ENCODE measurements at regions not wholly inside any gene's neighbourhood (a gene's known extent, or its start where the extent isn't known, plus 50 kb on each side); places are given as distances from the start of the nearest gene placed in this dataset.
A peak's percentile ranks its signal among the peaks of the same experiment; 100 is the strongest.

DNA sequence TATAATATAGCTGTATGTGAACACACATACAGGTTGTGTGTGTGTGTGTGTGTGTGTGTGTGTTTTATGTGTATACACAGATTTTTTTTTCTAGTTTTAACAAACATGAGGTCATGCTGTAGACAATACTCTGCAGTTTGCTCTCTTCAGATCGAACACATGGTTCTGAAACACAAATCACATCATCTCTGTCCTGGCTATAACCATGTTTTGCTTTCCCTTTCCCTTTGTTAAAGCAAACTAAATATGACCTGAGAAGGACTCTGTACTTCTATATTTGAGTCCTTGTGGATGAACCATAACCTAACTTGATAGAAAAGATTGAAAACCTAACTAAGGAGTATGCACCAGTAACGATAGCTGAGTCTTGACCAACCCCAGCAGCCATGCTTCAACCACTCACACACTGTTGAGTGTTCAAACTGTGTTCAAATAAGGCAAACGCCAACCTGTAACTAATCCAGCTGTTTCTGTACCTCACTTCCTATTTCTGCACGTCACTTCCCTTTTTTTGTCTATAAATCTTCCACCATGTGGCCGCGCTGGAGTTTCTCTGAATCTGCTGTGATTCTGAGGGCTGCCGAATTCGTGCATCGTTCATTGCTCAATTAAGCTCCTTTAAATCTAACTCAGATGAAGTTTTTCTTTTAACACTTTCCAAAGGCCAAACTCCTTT lies 303.8 kb downstream of the HS3ST3B1 start:
- TF ChIP-seq, protein P1, sequence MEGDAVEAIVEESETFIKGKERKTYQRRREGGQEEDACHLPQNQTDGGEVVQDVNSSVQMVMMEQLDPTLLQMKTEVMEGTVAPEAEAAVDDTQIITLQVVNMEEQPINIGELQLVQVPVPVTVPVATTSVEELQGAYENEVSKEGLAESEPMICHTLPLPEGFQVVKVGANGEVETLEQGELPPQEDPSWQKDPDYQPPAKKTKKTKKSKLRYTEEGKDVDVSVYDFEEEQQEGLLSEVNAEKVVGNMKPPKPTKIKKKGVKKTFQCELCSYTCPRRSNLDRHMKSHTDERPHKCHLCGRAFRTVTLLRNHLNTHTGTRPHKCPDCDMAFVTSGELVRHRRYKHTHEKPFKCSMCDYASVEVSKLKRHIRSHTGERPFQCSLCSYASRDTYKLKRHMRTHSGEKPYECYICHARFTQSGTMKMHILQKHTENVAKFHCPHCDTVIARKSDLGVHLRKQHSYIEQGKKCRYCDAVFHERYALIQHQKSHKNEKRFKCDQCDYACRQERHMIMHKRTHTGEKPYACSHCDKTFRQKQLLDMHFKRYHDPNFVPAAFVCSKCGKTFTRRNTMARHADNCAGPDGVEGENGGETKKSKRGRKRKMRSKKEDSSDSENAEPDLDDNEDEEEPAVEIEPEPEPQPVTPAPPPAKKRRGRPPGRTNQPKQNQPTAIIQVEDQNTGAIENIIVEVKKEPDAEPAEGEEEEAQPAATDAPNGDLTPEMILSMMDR (IDR thresholded peaks at IDR 0.05) = no peak
- peak; percentile 26 for TF ChIP-seq POLR2A (IDR thresholded peaks at IDR 0.05)

Measured in right lobe of liver (tissue), 4 donors.